Middle frontal gyrus (tissue), 1 donor: ENCODE measurements at regions not wholly inside any gene's neighbourhood (a gene's known extent, or its start where the extent isn't known, plus 50 kb on each side); places are given as distances from the start of the nearest gene placed in this dataset.

Experiments
- DNase-seq: peaks from one replicate; pipeline ENCODE4 v3.0.0-alpha.2; 2015; ENCODE audit warnings: low spot score; ENCODE audit errors: extremely low spot score

GRCh38 chr2:64336171-64336570 is 117.8 kb upstream of the LGALSL start:
- DNase-seq, result no peak

- no peak for DNase-seq
Observed at GRCh38 chr2:64337314-64337713, 116.6 kb upstream of the LGALSL start.

- DNase-seq, result no peak
Observed at GRCh38 chr2:64338108-64338507, 115.9 kb upstream of the LGALSL start.

GRCh38 chr2:64338910-64339500 is 115.0 kb upstream of the LGALSL start:
- no peak for DNase-seq

GRCh38 chr2:64341461-64341860 is 112.5 kb upstream of the LGALSL start:
- DNase-seq, result no peak

DNA sequence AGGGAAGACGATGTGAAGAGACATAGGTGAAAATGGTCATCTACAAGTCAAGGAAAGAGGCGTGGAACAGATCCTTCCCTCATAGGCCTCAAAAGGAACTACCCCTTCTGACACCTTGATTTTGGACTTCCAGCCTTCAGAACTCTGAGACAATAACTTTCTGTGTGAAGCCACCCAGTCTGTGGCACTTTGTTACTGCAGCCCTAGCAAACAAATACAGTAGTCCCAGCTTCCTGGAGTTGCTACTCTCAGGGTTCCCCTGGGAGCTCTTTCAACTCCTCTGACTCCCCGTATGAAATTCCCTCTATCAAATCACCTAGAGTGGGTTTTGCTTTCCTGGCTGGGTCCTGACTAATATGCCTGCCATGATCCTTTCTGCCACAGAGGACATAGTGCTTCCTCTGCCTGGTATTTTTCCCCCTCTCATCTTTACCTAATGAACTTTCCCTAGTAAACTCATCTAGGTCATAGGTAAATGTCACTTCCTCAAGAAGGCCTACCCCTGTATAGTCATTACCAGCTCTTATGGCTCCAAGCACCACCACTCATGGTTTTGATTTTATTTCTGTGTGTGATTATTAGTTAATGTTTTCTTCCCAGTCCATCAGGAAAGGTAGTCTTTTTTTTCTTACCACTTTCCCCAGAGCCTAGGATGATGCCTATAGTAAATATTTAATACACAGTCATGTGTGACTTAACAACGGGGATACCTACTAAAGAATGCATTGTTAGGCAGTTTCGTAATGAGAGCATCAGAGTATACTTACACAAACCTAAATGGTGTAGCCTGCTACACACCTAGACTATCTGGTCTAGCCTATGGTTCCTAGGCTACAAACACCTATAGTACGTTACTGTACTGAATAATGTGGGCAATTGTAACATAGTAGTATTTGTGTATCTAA is 111.5 kb upstream of the LGALSL start:
- DNase-seq, result no peak

GRCh38 chr2:64344999-64345576 is 108.9 kb upstream of the LGALSL start:
- DNase-seq, result no peak

- no peak for DNase-seq
Observed at GRCh38 chr2:64345998-64346397, 108.0 kb upstream of the LGALSL start.

- no peak for DNase-seq
Observed at GRCh38 chr2:64348386-64349130, 105.4 kb upstream of the LGALSL start.

- DNase-seq, result no peak
Observed at GRCh38 chr2:64349131-64349530, 104.8 kb upstream of the LGALSL start.

- no peak for DNase-seq
Observed at GRCh38 chr2:64350996-64351395, 103.0 kb upstream of the LGALSL start.

- no peak for DNase-seq
Observed at GRCh38 chr2:64352292-64352691, 101.7 kb upstream of the LGALSL start.

- no peak for DNase-seq
Observed at GRCh38 chr2:64354857-64355680, 98.9 kb upstream of the LGALSL start.

GRCh38 chr2:64356906-64357305 is 97.1 kb upstream of the LGALSL start:
- DNase-seq, result no peak

- no peak for DNase-seq
Observed at GRCh38 chr2:64359171-64359891, 94.6 kb upstream of the LGALSL start.

GRCh38 chr2:64359892-64360657 is 93.9 kb upstream of the LGALSL start:
- no peak for DNase-seq

DNA sequence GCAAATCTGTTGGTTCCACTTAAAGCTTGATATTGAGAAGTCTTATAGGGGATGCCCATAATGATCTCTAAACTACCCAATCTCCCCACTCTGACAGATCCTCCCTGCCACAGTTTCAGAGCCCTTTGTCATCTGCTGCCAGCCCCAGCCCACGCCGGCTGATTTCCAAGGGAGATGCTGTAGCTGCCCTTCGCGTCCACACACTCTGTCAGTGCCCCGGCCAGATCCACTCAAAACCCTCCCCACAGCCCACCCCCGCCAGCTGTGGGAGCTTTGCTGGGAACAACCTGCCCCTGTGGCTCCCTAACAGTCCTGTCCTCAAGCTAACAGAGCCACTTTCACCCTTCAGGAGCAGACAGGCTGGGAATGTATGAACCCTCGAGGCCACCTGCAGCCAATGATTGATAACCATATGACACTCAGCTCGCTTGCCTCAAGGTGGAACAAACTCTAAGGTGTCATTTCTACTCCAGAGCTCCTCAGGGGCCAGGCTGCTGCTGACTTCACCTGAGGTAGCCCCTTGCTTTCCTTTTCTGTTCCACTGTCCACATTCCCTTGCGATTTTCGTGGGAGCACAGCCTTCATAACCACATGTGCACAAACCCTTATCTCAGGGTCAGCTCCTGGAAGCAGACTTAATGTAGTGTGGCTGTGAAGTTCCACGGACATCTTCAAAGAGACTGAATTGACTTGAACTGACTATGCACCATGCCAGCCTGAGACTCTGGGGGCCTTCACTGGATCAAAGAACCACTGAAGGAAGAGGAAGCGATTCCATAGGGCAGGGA is 92.6 kb upstream of the LGALSL start:
- DNase-seq, result no peak

- DNase-seq, result no peak
Observed at GRCh38 chr2:64362562-64363026, 91.4 kb upstream of the LGALSL start.

DNA sequence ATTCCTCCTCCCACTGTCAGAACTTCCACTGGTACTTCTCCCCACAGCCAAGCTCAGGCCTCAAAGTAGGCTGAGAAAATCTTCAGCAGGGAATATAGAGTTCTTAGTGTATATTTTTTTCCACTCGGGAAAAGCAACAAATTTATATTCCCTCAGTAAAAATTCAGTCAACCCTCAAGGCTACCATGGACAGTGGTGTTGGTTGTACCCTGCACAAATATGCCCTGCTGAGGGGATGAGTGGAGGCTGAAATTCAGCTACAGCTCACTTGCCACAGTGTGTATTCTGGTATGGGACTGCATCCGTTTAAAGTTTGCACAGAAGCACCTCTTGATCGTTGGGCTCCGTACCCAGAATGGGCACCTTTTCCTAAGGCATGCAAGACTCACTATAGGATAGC is 90.8 kb upstream of the LGALSL start:
- DNase-seq, result no peak
